GM21515 (cell line): ENCODE measurements at regions not wholly inside any gene's neighbourhood (a gene's known extent, or its start where the extent isn't known, plus 50 kb on each side); places are given as distances from the start of the nearest gene placed in this dataset.

Source experiments
- ATAC-seq: cut with Tn5 transposase; IDR thresholded peaks from one replicate; pipeline ENCODE4 v1.9.1; 2021; ENCODE audit not compliant: unreplicated experiment

GRCh38 chr7:35351466-35351865 is 97.6 kb upstream of the TBX20 start:
- ATAC-seq, result no peak

DNA sequence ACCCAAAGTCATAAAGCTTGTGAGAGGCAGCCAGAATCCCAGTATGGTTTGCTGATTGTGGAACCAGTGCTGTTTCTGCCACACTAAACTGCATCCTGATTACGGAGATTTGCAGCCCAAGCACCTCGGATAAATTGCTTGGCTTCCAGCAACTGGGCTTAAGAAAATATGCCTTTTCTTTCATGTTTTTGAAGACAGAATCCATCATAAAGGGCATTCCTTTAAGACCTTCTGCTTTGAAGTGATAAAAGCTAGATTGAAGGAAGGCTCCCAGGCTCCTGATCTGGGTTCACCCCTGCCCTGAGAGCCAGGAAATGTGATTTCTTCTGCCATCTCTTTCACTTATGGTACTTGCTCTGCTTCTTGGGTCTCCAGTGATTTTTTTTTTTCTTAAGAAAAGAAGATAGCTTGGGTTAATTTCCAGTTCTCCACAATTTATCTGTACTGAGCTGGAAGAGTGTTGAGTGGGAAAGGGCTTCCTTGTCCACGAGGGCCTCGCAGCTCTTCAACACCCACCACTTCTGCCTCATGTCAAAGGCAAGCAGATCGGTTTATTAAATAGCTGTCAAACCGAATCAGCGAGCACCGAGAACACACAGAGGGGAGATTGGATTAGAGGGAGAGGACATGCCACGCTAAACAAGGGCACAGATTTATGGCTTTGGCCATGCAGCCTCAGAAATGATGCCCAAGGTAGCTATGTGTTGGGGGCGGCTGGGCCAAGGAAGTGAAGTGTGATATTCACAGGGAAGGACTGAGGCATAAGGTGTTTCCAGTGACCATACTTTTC is 94.9 kb upstream of the TBX20 start:
- ATAC-seq, result no peak

DNA sequence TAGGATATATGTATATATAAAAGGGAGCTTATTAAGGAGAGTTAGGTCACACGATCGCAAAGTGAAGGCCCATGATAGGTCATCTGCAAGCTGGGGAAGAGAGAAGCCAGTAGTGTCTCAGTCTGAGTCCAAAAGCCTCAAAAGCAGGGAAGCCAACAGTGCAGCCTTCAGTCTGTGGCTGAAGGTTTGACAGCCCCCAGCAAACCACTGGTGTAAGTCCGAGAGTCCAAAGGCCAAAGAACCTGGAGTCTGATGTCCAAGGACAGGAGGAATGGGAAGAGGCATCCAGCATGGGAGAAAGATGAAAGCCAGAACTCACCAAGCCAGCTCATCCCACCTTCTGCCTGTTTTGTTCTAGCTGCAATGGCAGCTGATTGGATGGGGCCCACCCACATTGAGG is 88.9 kb upstream of the TBX20 start:
- no peak for ATAC-seq

DNA sequence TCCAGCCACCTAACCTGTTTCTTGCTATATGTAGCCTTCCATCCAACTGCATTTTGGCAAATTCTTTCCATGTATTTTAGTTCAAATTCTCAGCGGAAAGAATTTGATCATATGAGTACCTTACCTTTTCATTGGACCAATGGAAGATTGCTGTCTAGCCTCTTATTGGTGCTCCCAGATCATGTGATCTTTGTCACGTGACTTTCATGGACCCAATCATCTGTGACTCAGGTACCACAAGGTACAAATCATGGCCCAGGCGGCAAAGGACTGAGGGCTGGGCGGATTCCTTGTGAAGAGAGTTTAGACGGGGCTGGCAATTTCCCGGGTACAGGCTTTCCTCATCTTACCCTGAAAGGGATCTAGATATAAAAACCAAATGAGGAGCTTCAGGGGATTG is 85.9 kb upstream of the TBX20 start:
- ATAC-seq, result no peak

- ATAC-seq, result no peak
These were observed 82.5 kb upstream of the TBX20 start for GRCh38 chr7:35336444-35336843.

DNA sequence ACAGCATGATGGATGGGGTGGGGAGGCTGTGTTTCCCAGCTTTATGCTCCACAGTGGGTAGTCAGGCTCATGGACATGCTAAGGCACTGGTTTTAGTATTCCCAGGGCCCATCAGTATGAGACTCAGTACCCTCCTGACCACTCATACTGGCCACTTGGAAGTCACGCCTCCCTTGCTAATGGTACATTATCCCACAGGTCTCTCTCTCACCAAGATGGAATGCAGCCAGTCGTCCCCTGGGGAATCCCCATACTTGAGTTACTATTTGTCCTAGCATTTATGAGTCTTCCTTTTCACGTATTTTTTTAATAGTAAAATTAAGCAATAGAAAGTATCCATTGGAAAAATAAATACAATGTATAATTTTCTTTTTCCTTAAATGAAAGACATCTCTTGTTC is 80.6 kb upstream of the TBX20 start:
- ATAC-seq, result no peak

- no peak for ATAC-seq
These were observed 79.4 kb upstream of the TBX20 start for GRCh38 chr7:35333265-35333664.

GRCh38 chr7:35331730-35332678 is 78.1 kb upstream of the TBX20 start:
- no peak for ATAC-seq

DNA sequence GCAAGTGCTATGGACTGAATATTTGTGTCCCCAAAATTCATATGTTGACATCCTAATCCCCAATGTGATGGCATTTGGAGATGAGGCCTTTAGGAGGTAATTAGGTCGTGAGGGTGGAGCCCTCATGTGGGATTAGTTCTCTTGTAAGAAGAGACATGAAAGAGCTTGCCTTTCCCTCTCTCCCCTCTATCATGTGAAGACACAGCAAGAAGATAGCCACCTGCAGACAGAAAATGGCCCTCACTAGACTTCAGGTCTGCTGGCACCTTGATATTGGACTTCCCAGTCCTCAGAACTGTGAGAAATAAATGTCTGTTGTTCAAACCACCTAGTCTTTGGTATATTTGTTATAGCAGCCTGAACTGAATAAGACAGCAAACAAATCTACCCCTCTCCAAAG is 75.1 kb upstream of the TBX20 start:
- no peak for ATAC-seq

- no peak for ATAC-seq
These were observed 65.7 kb upstream of the TBX20 start for GRCh38 chr7:35319606-35320005.

DNA sequence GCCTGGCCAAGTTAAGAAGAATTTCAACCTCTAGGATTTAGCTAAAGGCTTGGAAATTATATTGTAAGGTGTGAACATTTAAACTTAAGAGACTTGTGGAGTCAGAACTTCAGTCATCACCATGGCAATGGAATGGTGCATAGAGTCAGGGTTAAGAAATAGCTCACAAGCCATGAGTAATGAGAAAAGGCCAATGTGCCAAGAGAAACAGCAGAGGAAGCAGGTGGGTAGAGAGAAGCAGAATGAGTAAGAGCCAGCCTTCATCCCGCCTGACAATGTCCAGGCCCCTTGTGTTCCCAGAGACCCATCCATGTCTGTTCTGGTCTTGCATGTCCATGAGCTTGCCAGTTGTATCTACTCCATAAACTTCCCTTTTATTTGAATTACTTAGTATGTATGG is 62.6 kb upstream of the TBX20 start:
- ATAC-seq, result no peak

DNA sequence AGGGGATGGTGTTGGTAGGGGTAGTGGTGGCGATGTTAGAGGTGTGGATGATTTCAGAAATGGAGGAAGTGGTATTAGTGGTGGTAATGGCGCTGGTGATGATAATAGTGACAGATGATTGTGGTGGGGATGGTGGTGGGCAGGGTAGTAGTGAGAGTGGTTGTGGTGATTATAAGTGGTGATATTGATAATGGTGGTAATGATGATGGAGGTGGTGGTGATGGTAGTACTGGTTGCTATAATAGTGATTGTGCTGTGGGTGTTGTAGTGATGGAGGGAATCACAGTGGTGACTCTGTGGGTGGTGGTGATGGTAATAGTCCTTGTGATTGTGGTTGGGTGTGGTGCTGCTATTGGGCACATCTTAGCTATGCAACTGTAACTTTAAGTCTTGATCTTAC is 61.6 kb upstream of the TBX20 start:
- ATAC-seq, result no peak

DNA sequence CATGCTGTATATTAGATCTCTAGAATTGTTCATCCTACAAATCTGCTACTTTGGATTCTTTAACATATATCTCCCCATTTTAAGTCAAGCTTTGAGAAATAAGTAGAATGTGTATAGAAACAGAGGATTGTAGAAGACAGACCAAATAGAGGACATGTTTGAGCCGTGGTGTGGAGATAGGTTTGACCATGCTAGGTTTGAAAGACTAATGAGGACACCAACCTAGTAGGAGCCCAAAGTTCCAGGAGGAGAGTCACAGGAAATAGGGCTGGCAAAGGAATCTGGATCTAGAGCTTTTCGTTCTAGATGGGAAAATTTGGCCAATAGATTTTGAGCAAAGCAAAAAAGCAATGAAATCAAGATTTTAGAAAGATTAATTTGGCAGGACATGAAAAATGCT is 60.5 kb upstream of the TBX20 start:
- no peak for ATAC-seq

DNA sequence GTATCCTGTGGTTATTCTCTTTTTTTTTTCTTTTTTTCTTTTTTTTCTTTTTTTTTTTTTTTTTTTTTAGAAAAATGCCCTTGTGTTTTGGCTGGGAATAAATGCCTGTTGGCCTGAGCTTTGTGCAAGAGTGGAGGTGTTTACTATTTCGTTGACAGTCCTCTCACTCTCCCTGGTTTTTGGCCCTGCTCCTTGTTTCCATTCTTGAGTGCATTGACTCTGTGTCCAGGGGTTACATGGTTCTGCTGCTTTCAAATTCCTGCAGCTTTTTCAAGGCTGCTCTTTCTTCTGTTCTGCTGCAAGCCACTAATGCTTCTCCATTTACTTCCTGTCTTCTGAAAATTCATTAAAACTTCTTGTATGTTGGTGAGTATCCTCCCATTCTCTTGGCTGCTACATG is 59.7 kb upstream of the TBX20 start:
- no peak for ATAC-seq
